ENCODE measurements at regions not wholly inside any gene's neighbourhood (a gene's known extent, or its start where the extent isn't known, plus 50 kb on each side); places are given as distances from the start of the nearest gene placed in this dataset.
"Not testable (repeated sequence)": the region's sequence is repeated elsewhere in the genome, so short reads cannot be mapped to it uniquely, and the experiment has no call there.

DNA sequence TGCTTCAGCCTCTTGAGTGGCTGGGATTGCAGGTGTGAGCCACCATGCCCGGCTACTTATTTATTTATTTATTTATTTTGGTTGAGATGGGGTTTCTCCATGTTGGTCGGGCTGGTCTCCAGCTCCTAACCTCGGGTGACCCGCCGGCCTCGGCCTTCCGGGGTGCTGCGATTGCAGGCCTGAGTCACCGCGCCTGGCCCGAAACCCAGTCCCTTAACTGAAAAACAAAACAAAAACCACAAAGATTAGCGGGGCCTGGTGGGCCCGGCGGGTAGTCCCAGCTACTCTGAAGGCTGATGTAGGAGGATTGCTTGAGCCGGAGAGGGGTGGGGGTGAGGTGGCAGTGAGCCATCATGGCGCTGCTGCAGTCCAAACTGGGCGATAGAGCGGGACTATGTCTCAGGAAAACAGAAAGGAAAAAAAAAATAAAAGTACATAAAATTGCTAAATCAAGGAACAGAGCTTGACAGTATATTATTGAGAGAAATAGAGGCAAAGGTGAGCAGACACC is 75.6 kb upstream of the NIPA1 start (continued):
- TF ChIP-seq, protein P1, sequence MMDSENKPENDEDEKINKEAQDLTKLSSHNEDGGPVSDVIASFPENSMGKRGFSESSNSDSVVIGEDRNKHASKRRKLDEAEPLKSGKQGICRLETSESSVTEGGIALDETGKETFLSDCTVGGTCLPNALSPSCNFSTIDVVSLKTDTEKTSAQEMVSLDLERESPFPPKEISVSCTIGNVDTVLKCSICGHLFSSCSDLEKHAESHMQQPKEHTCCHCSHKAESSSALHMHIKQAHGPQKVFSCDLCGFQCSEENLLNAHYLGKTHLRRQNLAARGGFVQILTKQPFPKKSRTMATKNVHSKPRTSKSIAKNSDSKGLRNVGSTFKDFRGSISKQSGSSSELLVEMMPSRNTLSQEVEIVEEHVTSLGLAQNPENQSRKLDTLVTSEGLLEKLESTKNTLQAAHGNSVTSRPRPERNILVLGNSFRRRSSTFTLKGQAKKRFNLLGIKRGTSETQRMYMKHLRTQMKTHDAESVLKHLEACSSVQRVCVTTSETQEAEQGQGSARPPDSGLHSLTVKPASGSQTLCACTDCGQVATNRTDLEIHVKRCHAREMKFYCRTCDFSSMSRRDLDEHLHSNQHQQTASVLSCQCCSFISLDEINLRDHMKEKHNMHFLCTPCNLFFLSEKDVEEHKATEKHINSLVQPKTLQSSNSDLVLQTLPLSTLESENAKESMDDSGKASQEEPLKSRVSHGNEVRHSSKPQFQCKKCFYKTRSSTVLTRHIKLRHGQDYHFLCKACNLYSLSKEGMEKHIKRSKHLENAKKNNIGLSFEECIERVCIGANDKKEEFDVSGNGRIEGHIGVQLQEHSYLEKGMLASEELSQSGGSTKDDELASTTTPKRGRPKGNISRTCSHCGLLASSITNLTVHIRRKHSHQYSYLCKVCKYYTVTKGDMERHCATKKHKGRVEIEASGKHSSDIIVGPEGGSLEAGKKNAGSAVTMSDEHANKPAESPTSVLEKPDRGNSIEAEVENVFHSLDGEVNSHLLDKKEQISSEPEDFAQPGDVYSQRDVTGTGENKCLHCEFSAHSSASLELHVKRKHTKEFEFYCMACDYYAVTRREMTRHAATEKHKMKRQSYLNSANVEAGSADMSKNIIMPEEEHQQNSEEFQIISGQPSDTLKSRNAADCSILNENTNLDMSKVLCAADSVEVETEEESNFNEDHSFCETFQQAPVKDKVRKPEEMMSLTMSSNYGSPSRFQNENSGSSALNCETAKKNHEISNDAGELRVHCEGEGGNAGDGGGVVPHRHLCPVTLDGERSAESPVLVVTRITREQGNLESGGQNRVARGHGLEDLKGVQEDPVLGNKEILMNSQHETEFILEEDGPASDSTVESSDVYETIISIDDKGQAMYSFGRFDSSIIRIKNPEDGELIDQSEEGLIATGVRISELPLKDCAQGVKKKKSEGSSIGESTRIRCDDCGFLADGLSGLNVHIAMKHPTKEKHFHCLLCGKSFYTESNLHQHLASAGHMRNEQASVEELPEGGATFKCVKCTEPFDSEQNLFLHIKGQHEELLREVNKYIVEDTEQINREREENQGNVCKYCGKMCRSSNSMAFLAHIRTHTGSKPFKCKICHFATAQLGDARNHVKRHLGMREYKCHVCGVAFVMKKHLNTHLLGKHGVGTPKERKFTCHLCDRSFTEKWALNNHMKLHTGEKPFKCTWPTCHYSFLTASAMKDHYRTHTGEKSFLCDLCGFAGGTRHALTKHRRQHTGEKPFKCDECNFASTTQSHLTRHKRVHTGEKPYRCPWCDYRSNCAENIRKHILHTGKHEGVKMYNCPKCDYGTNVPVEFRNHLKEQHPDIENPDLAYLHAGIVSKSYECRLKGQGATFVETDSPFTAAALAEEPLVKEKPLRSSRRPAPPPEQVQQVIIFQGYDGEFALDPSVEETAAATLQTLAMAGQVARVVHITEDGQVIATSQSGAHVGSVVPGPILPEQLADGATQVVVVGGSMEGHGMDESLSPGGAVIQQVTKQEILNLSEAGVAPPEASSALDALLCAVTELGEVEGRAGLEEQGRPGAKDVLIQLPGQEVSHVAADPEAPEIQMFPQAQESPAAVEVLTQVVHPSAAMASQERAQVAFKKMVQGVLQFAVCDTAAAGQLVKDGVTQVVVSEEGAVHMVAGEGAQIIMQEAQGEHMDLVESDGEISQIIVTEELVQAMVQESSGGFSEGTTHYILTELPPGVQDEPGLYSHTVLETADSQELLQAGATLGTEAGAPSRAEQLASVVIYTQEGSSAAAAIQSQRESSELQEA (IDR thresholded peaks at IDR 0.05; ENCODE audit: low read depth), result peak; percentile 34; the same call in 1 of the 2 replicates
- TF ChIP-seq CC2D1A (IDR thresholded peaks at IDR 0.05) (peak; percentile 59; the same call in 1 of the 2 replicates), ZKSCAN8 (CRISPR knock-in tag; IDR thresholded peaks at IDR 0.05) (peak; percentile 79; the same call in 1 of the 2 replicates), DPF2 (IDR thresholded peaks at IDR 0.05) (peak; percentile 83; the same call in 1 of the 2 replicates), CEBPB (tag; IDR thresholded peaks at IDR 0.05) (0 out of 2 replicates have a peak, but pooled peaks have one; percentile 16), TBL1XR1 (IDR thresholded peaks at IDR 0.05; ENCODE audit: low read length in 2 of 2) (peak in 1 of 2 experiments; percentile 41; a peak in 1 of 4 replicates), TOE1 (IDR thresholded peaks at IDR 0.05; ENCODE audit: borderline replicate concordance) (0 out of 2 replicates have a peak, but pooled peaks have one; percentile 46), NCOA2 (IDR thresholded peaks at IDR 0.05; ENCODE audit: partially characterized antibody in 2 of 2) (peak in 1 of 2 experiments; percentile 23), PYGO2 (tag; IDR thresholded peaks at IDR 0.05) (peak; percentile 84), EP300 (IDR thresholded peaks at IDR 0.05; ENCODE audit: low read length) (peak; percentile 74), ESRRA (IDR thresholded peaks at IDR 0.05; ENCODE audit: borderline replicate concordance, low read depth) (peak; percentile 76; the same call in 1 of the 2 replicates), BCOR (IDR thresholded peaks at IDR 0.05) (peak; percentile 51; the same call in 1 of the 2 replicates), KDM1A (IDR thresholded peaks at IDR 0.05) (peak; percentile 82 to 91), NFE2L1 (tag; IDR thresholded peaks at IDR 0.05; ENCODE audit: borderline replicate concordance, low read depth) (peak; percentile 52; the same call in 1 of the 2 replicates), MTA2 (IDR thresholded peaks at IDR 0.05; ENCODE audit: low read depth) (0 out of 2 replicates have a peak, but pooled peaks have one; percentile 30)
- TF ChIP-seq, protein P2, sequence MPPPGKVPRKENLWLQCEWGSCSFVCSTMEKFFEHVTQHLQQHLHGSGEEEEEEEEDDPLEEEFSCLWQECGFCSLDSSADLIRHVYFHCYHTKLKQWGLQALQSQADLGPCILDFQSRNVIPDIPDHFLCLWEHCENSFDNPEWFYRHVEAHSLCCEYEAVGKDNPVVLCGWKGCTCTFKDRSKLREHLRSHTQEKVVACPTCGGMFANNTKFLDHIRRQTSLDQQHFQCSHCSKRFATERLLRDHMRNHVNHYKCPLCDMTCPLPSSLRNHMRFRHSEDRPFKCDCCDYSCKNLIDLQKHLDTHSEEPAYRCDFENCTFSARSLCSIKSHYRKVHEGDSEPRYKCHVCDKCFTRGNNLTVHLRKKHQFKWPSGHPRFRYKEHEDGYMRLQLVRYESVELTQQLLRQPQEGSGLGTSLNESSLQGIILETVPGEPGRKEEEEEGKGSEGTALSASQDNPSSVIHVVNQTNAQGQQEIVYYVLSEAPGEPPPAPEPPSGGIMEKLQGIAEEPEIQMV (tag; conservative IDR thresholded peaks at IDR 0.05; ENCODE audit: low read depth), result peak; percentile 81
- TF ChIP-seq TOE1 (CRISPR knock-in tag; IDR thresholded peaks at IDR 0.05; ENCODE audit: borderline replicate concordance, low read depth), result not testable (repeated sequence)
- TF ChIP-seq, protein P3, sequence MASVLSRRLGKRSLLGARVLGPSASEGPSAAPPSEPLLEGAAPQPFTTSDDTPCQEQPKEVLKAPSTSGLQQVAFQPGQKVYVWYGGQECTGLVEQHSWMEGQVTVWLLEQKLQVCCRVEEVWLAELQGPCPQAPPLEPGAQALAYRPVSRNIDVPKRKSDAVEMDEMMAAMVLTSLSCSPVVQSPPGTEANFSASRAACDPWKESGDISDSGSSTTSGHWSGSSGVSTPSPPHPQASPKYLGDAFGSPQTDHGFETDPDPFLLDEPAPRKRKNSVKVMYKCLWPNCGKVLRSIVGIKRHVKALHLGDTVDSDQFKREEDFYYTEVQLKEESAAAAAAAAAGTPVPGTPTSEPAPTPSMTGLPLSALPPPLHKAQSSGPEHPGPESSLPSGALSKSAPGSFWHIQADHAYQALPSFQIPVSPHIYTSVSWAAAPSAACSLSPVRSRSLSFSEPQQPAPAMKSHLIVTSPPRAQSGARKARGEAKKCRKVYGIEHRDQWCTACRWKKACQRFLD (CRISPR knock-in tag; IDR thresholded peaks at IDR 0.05), result peak; percentile 95

Measured in K562 (cell line).